Skeletal muscle satellite cell (primary cell): ENCODE measurements at regions not wholly inside any gene's neighbourhood (a gene's known extent, or its start where the extent isn't known, plus 50 kb on each side); places are given as distances from the start of the nearest gene placed in this dataset.

Source experiments
- H3K27me3 ChIP-seq: 2 replicates; pipeline ENCODE4 v1.7.0; 2013; ENCODE audit warnings: low read length; ENCODE audit not compliant: control insufficient read depth, insufficient read depth
- H3K36me3 ChIP-seq: 2 replicates; pipeline ENCODE4 v1.7.0; 2013; ENCODE audit warnings: mild to moderate bottlenecking, control low read depth, low read length; ENCODE audit not compliant: insufficient read depth
- H3K4me1 ChIP-seq: 2 replicates; pipeline ENCODE4 v1.7.0; 2013; ENCODE audit warnings: low read length; ENCODE audit not compliant: control insufficient read depth, insufficient read depth
- H3K4me2 ChIP-seq: 2 replicates; pipeline ENCODE4 v1.7.0; 2013; ENCODE audit warnings: mild to moderate bottlenecking, low read length
- H3K4me3 ChIP-seq: 2 replicates; pipeline ENCODE4 v1.7.0; 2013; ENCODE audit warnings: low read length
- H3K9ac ChIP-seq: 2 replicates; pipeline ENCODE4 v1.7.0; 2013; ENCODE audit warnings: mild to moderate bottlenecking, low read depth, low read length, moderate library complexity
- H3K9me3 ChIP-seq: replicated peaks from 2 replicates; pipeline ENCODE4 v1.7.0; 2013; ENCODE audit warnings: mild to moderate bottlenecking, control low read depth, low read length

GRCh38 chr9:89750117-89750791, 145.4 kb downstream of the GADD45G start:
- Histone ChIP-seq H3K4me1 (no peaks in the 10 kb centered on the region), H3K4me3 (no peak overlapping the region), H3K27me3 (no peaks in the 10 kb centered on the region), H3K4me2 (no peak overlapping the region), H3K36me3 (no peaks in the 10 kb centered on the region), H3K9ac (no peak overlapping the region), H3K9me3 (no peaks in the 10 kb centered on the region)

GRCh38 chr9:89751079-89751825, 146.4 kb downstream of the GADD45G start:
- Histone ChIP-seq H3K4me2 (no peak overlapping the region), H3K9me3 (no peaks in the 10 kb centered on the region), H3K9ac (no peak overlapping the region), H3K27me3 (no peaks in the 10 kb centered on the region), H3K4me1 (no peaks in the 10 kb centered on the region), H3K4me3 (no peak overlapping the region), H3K36me3 (no peaks in the 10 kb centered on the region)

- Histone ChIP-seq H3K4me2 (no peak overlapping the region), H3K9ac (no peak overlapping the region), H3K4me1 (no peaks in the 10 kb centered on the region), H3K4me3 (no peak overlapping the region), H3K27me3 (no peaks in the 10 kb centered on the region), H3K36me3 (no peaks in the 10 kb centered on the region), H3K9me3 (no peaks in the 10 kb centered on the region)
These were observed 147.3 kb downstream of the GADD45G start for GRCh38 chr9:89752154-89752553.

GRCh38 chr9:89753472-89754055, 148.8 kb downstream of the GADD45G start:
- no peak overlapping the region for H3K9ac ChIP-seq

GRCh38 chr9:89754193-89754592, 149.4 kb downstream of the GADD45G start:
- Histone ChIP-seq H3K4me2 (no peak overlapping the region), H3K27me3 (no peaks in the 10 kb centered on the region), H3K9me3 (no peaks in the 10 kb centered on the region)

More at GRCh38 chr9:89753472-89754055, 148.8 kb downstream of the GADD45G start:
- no peaks in the 10 kb centered on the region for H3K36me3 ChIP-seq
- H3K27me3 ChIP-seq = no peaks in the 10 kb centered on the region
- H3K4me2 ChIP-seq = no peak overlapping the region
- H3K4me3 ChIP-seq = no peak overlapping the region
- H3K9me3 ChIP-seq = no peaks in the 10 kb centered on the region
- no peaks in the 10 kb centered on the region for H3K4me1 ChIP-seq

GRCh38 chr9:89755821-89756220, 151.0 kb downstream of the GADD45G start:
- no peaks in the 10 kb centered on the region for H3K4me1 ChIP-seq
- H3K9ac ChIP-seq = no peak overlapping the region
- H3K9me3 ChIP-seq = no peaks in the 10 kb centered on the region
- no peaks in the 10 kb centered on the region for H3K27me3 ChIP-seq
- H3K4me3 ChIP-seq = no peak overlapping the region
- no peak overlapping the region for H3K4me2 ChIP-seq
- H3K36me3 ChIP-seq = no peaks in the 10 kb centered on the region

More at GRCh38 chr9:89754193-89754592, 149.4 kb downstream of the GADD45G start:
- no peaks in the 10 kb centered on the region for H3K4me1 ChIP-seq
- no peak overlapping the region for H3K9ac ChIP-seq
- no peak overlapping the region for H3K4me3 ChIP-seq
- no peaks in the 10 kb centered on the region for H3K36me3 ChIP-seq

- no peaks in the 10 kb centered on the region for H3K27me3 ChIP-seq
- no peaks in the 10 kb centered on the region for H3K4me1 ChIP-seq
- H3K9me3 ChIP-seq = no peaks in the 10 kb centered on the region
- no peak overlapping the region for H3K4me2 ChIP-seq
- H3K4me3 ChIP-seq = no peak overlapping the region
- no peaks in the 10 kb centered on the region for H3K36me3 ChIP-seq
- no peak overlapping the region for H3K9ac ChIP-seq
These were observed 152.2 kb downstream of the GADD45G start for GRCh38 chr9:89756891-89757537.

GRCh38 chr9:89757776-89758528, 153.1 kb downstream of the GADD45G start:
- no peaks in the 10 kb centered on the region for H3K4me1 ChIP-seq
- no peaks in the 10 kb centered on the region for H3K27me3 ChIP-seq
- no peaks in the 10 kb centered on the region for H3K9me3 ChIP-seq
- no peak overlapping the region for H3K9ac ChIP-seq
- H3K36me3 ChIP-seq = no peaks in the 10 kb centered on the region
- H3K4me2 ChIP-seq = no peak overlapping the region
- H3K4me3 ChIP-seq = no peak overlapping the region

GRCh38 chr9:89759572-89759971, 154.8 kb downstream of the GADD45G start:
- no peak overlapping the region for H3K4me3 ChIP-seq
- H3K4me2 ChIP-seq = no peak overlapping the region

GRCh38 chr9:89760123-89760522, 155.3 kb downstream of the GADD45G start:
- Histone ChIP-seq H3K36me3 (no peaks in the 10 kb centered on the region), H3K9me3 (no peaks in the 10 kb centered on the region), H3K4me2 (no peak overlapping the region), H3K9ac (no peak overlapping the region), H3K4me1 (no peaks in the 10 kb centered on the region), H3K4me3 (no peak overlapping the region), H3K27me3 (no peaks in the 10 kb centered on the region)

More at GRCh38 chr9:89759572-89759971, 154.8 kb downstream of the GADD45G start:
- Histone ChIP-seq H3K27me3 (no peaks in the 10 kb centered on the region), H3K9ac (no peak overlapping the region), H3K36me3 (no peaks in the 10 kb centered on the region), H3K9me3 (no peaks in the 10 kb centered on the region), H3K4me1 (no peaks in the 10 kb centered on the region)

GRCh38 chr9:89764217-89764616, 159.4 kb downstream of the GADD45G start:
- Histone ChIP-seq H3K4me3 (no peak overlapping the region), H3K4me1 (no peaks in the 10 kb centered on the region), H3K9me3 (no peaks in the 10 kb centered on the region), H3K4me2 (no peak overlapping the region), H3K36me3 (no peaks in the 10 kb centered on the region), H3K27me3 (no peaks in the 10 kb centered on the region), H3K9ac (no peak overlapping the region)
